Ovary (tissue), 3 donors: ENCODE measurements at regions not wholly inside any gene's neighbourhood (a gene's known extent, or its start where the extent isn't known, plus 50 kb on each side); places are given as distances from the start of the nearest gene placed in this dataset.

ENCODE experiments used
- CTCF ChIP-seq, 3 donors: fragments of 450-650 bp in 2 of 3; fragments of 200-600 bp in 1 of 3; IDR thresholded peaks; one replicate each; pipeline versions ENCODE4 v1.5.1 to v1.8.0; 2016 to 2022; ENCODE audit warnings: antibody characterized with exemption in 3 of 3, mild to moderate bottlenecking in 1 of 3
- EP300 ChIP-seq: sonication (generic); formaldehyde crosslinking; IDR thresholded peaks from one replicate; pipeline ENCODE4 v1.6.1; 2017; ENCODE audit warnings: antibody characterized with exemption
- POLR2A ChIP-seq: fragments of 450-650 bp; IDR thresholded peaks from one replicate; pipeline ENCODE4 v1.6.1; 2017; ENCODE audit warnings: antibody characterized with exemption, mild to moderate bottlenecking, moderate library complexity
- donor health status: DM: no; HTN: no; CAD: no.

DNA sequence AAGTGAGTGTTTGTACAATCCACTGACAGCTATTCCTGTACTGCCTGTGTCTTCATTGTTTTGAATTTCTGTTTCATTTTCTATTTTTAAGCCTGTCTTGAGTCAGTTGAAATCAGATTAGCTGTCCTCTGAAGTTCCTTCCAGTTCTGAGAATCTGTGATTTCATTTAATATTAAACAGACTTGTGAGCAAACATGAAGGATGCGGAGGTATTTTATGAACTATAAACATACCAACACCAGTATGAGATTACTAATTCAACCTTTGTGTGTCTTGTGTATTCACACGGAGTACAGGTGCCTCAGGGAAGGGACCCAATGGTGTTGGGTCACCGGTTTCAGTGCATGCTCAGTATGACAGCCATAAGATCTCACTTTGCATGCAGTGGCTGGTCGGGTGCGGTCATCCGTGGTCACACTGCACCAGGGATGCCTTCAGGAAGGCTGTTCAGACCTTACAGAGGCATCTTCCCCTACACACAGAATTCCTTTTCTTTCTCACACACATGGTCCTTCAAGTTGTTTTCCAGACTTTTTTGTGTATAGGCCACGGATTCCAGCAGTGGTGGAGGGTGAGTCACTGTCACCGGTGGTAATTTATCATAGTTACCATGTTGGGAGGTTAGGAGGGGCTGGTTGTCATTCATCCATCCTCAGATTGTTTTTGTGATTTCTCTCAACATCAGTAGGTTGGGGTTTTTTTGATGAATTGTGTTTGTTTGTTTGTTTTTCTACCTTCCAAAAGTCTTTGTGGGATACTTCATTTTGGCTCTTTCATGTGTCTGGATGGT is 103.0 kb upstream of the SFSWAP start:
- TF ChIP-seq CTCF (IDR thresholded peaks at IDR 0.05), result no peak
- TF ChIP-seq POLR2A, result no peak
- no peak for TF ChIP-seq EP300
